AG09309 (cell line): ENCODE measurements at regions not wholly inside any gene's neighbourhood (a gene's known extent, or its start where the extent isn't known, plus 50 kb on each side); places are given as distances from the start of the nearest gene placed in this dataset.
A peak's percentile ranks its signal among the peaks of the same experiment; 100 is the strongest.

Experiments
- DNase-seq: peaks from one replicate; pipeline ENCODE4 v3.0.0-alpha.2; 2010; ENCODE audit warnings: low read depth
- H3K4me3 ChIP-seq: 2 replicates; pipeline ENCODE4 v1.5.1; 2011; ENCODE audit warnings: mild to moderate bottlenecking, low read depth, low read length, moderate library complexity; ENCODE audit not compliant: control insufficient read depth
- TF ChIP-seq, protein P1 (sequence below): IDR thresholded peaks from 2 replicates; pipeline ENCODE4 v1.5.1; 2011; ENCODE audit warnings: mild to moderate bottlenecking, low read depth, low read length, inconsistent platforms; ENCODE audit not compliant: insufficient read depth, control insufficient read depth; ENCODE audit errors: missing control alignments

DNA sequence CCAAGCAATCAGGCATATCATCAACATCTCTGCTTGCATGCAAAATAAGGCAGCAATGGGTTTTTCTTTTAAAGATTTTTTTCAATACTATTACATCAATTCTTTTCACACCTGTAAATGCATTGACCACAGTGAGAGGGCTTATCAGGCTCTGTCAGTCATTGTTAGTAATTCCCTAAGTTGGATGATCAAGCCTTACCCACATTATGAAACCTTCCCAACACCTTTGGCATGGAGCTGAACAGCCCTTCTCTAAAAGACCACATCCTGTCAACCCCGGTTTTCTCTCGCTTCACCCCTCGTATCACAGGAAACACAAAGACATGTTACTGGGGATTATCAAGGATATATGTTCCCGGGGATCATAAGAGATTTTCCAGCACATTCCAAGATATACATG lies 135.2 kb upstream of the SLC24A5 start:
- no peak for DNase-seq
- H3K4me3 ChIP-seq: no peak overlapping the region
- TF ChIP-seq, protein P1, sequence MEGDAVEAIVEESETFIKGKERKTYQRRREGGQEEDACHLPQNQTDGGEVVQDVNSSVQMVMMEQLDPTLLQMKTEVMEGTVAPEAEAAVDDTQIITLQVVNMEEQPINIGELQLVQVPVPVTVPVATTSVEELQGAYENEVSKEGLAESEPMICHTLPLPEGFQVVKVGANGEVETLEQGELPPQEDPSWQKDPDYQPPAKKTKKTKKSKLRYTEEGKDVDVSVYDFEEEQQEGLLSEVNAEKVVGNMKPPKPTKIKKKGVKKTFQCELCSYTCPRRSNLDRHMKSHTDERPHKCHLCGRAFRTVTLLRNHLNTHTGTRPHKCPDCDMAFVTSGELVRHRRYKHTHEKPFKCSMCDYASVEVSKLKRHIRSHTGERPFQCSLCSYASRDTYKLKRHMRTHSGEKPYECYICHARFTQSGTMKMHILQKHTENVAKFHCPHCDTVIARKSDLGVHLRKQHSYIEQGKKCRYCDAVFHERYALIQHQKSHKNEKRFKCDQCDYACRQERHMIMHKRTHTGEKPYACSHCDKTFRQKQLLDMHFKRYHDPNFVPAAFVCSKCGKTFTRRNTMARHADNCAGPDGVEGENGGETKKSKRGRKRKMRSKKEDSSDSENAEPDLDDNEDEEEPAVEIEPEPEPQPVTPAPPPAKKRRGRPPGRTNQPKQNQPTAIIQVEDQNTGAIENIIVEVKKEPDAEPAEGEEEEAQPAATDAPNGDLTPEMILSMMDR: no peak

DNA sequence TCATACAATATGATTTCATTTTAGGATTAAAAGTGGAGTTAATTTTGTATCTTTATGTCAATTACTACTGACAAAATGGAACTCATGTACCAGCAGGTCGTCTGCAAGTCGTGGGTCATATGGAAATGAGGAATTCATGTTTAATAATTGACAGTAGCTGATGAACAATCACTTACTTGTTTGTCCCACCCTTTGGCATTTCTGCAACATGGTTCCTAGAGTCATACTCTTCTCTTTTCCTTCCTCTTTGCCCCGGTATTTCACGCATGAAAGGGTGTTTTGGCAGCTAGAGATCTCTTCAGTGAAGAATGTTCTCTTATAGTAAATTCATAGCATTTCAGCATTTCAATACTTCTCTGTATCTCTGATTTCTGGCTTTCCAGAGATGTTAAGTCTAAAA lies 133.3 kb upstream of the SLC24A5 start:
- TF ChIP-seq, protein P1: no peak

DNA sequence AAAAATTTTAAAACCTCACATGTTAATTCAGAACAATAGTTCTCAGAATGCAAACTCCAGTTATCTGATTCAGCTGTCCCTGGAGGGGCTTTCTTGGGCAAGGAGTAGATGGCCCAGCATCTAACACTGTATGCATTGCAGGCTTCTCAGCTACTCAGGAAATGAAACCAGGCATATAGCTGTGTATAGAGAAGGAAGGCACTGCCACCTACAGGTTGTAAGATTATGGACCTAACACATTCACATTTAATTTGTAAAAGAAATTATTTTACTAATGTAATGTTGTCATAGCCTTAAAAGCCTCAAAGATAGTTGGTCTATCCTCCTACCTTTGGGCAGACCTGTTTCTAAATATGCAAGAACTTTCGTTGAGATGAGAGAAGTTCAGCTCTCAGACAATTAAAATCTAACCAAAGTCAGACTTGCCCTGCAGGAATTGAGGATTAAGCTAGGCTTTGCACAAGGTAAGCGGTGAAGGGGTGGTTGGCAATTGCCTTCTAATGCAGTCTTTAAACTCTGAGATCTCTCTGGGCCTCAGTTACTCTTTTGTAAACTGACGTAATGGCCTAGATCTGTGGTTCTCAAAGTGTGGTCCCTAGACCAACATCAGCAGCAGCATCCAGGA lies 132.8 kb upstream of the SLC24A5 start:
- TF ChIP-seq, protein P1: peak; percentile 61
- peak; percentile 32 for DNase-seq

More for the DNA sequence above, 133.3 kb upstream of the SLC24A5 start:
- no peak for DNase-seq
- H3K4me3 ChIP-seq: no peak overlapping the region

DNA sequence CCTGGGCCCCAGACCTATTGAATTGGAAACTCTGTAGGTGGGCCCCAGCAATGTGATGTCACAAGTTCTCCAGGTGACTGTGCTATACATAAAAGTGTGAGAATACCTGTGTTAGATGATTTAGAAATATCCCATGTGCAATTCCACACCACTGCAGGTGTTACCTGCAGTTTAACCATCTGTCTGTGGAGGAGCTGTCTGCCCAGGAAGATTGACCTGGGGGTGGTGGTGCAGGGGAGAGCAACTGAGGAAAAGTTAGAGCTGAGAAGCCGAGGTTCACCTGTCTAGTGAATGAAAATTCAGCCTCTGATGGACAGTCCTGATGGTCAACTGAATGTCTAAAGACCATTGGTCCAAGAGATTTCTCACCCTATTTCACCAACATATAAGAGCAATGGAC lies 132.2 kb upstream of the SLC24A5 start:
- TF ChIP-seq, protein P1: no peak
- no peak overlapping the region for H3K4me3 ChIP-seq
- DNase-seq: no peak

More for the DNA sequence above, 132.8 kb upstream of the SLC24A5 start:
- H3K4me3 ChIP-seq: no peak overlapping the region

DNA sequence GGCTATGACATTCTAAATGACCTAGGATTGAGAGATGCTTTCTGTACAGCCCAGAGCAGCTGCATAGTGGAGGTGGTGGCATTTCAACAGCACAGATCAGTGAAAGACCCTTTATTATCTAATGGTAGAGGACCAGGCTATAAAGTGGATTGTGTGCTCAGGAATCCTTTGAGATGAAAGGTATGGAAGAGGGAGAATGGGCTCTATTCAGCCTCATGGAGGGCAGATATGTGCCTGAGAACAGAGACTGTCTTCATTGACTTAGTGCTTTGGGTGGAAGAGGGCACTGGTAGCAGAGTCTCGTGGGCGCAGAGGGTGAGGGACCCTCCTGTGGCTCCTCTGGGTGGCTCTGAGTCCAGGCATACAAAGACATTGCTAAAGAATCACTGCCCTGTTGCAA lies 130.0 kb upstream of the SLC24A5 start:
- H3K4me3 ChIP-seq: no peak overlapping the region
- TF ChIP-seq, protein P1: no peak
- DNase-seq: no peak

DNA sequence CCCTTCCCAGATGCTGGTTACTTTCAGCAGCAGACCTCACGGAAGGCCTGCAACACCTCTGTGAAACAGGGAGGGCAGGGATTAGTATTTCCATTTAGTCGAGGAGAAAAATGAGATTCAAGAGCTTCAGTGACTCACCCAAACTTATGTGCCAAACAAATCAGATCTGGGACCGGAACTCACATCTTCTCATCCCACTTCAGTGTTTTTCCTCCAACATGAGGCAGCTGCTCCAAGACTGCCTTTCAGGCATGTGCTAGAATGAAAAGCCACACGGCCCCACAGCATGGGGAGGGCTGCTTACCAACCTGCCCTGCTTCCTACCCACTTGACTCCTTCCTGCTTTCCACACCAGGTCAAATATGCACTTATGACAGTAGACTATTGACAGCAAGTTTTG lies 129.4 kb upstream of the SLC24A5 start:
- DNase-seq: no peak
- TF ChIP-seq, protein P1: no peak
- H3K4me3 ChIP-seq: no peak overlapping the region
